MM.1S (cell line): ENCODE measurements at regions not wholly inside any gene's neighbourhood (a gene's known extent, or its start where the extent isn't known, plus 50 kb on each side); places are given as distances from the start of the nearest gene placed in this dataset.
A peak's percentile ranks its signal among the peaks of the same experiment; 100 is the strongest.

Experiments
- DNase-seq: peaks from one replicate; pipeline ENCODE4 v3.0.0-alpha.2; 2015
- H2AFZ ChIP-seq: fragments of 300-600 bp; sonication (generic); 2 replicates; pipeline ENCODE4 v1.6.0; 2016; ENCODE audit warnings: antibody characterized with exemption, low read length
- H3F3A ChIP-seq: fragments of 300-600 bp; sonication (generic); 2 replicates; pipeline ENCODE4 v1.6.1; 2016; ENCODE audit warnings: mild to moderate bottlenecking, antibody characterized with exemption, low read length, moderate library complexity, mixed read lengths; ENCODE audit not compliant: insufficient read depth
- H3K27ac ChIP-seq: fragments of 300-600 bp; sonication (generic); 2 replicates; pipeline ENCODE4 v1.5.1; 2016; ENCODE audit warnings: mild to moderate bottlenecking, low read length
- H3K27me3 ChIP-seq: fragments of 300-600 bp; sonication (generic); replicated peaks from 2 replicates; pipeline ENCODE4 v1.6.0; 2016; ENCODE audit warnings: low read length; ENCODE audit not compliant: insufficient read depth
- H3K36me3 ChIP-seq: fragments of 300-600 bp; sonication (generic); replicated peaks from 2 replicates; pipeline ENCODE4 v1.6.1; 2016; ENCODE audit warnings: mild to moderate bottlenecking, low read length, mixed read lengths; ENCODE audit not compliant: insufficient read depth
- H3K4me1 ChIP-seq: fragments of 300-600 bp; sonication (generic); 2 replicates; pipeline ENCODE4 v1.6.1; 2016; ENCODE audit warnings: low read length, mixed read lengths
- H3K4me2 ChIP-seq: fragments of 300-600 bp; sonication (generic); 2 replicates; pipeline ENCODE4 v1.6.0; 2016; ENCODE audit warnings: low read depth, low read length
- H3K4me3 ChIP-seq: fragments of 300-600 bp; sonication (generic); 2 replicates; pipeline ENCODE4 v1.5.1; 2016; ENCODE audit warnings: low read length, mixed read lengths
- H3K79me2 ChIP-seq: fragments of 300-600 bp; sonication (generic); 2 replicates; pipeline ENCODE4 v1.6.1; 2016; ENCODE audit warnings: mixed run types, low read length, mixed read lengths
- H3K9ac ChIP-seq: fragments of 300-600 bp; sonication (generic); 2 replicates; pipeline ENCODE4 v1.6.1; 2016; ENCODE audit warnings: low read length, mixed read lengths
- H3K9me2 ChIP-seq: fragments of 300-600 bp; sonication (generic); replicated peaks from 2 replicates; pipeline ENCODE4 v1.6.1; 2016; ENCODE audit warnings: mild to moderate bottlenecking, low read length, mixed read lengths; ENCODE audit not compliant: insufficient read depth
- H3K9me3 ChIP-seq: fragments of 300-600 bp; sonication (generic); replicated peaks from 2 replicates; pipeline ENCODE4 v1.6.1; 2016; ENCODE audit warnings: mild to moderate bottlenecking, low read length, mixed read lengths; ENCODE audit not compliant: insufficient read depth
- H4K20me1 ChIP-seq: fragments of 300-600 bp; sonication (generic); 2 replicates; pipeline ENCODE4 v1.6.1; 2016; ENCODE audit warnings: mild to moderate bottlenecking, low read length, moderate library complexity, mixed read lengths; ENCODE audit not compliant: insufficient read depth
- EZH2 ChIP-seq: fragments of 300-600 bp; sonication (generic); optimal IDR thresholded peaks from 2 replicates; pipeline ENCODE3; 2017; ENCODE audit warnings: low read depth, mild to moderate bottlenecking, antibody characterized with exemption, low read length, mixed read lengths
- EZH2phosphoT487 ChIP-seq: fragments of 300-600 bp; sonication (generic); IDR thresholded peaks from 2 replicates; pipeline ENCODE4 v1.6.1; 2018; ENCODE audit warnings: antibody characterized with exemption, low read length
- TF ChIP-seq, protein P1 (sequence below): fragments of 300-600 bp; sonication (generic); IDR thresholded peaks from 2 replicates; pipeline ENCODE4 v1.5.1; 2016; ENCODE audit warnings: antibody characterized with exemption, low read length, mixed read lengths

- Histone ChIP-seq H3K9me3 (no peaks in the 10 kb centered on the region), H3F3A (no peaks in the 10 kb centered on the region), H3K27ac (no peak overlapping the region), H3K4me2 (no peak overlapping the region), H3K9me2 (no peaks in the 10 kb centered on the region), H4K20me1 (no peaks in the 10 kb centered on the region), H3K36me3 (no peaks in the 10 kb centered on the region), H3K27me3 (no peaks in the 10 kb centered on the region), H2AFZ (no peak overlapping the region), H3K4me1 (no peaks in the 10 kb centered on the region), H3K79me2 (no peaks in the 10 kb centered on the region), H3K4me3 (no peak overlapping the region), H3K9ac (no peak overlapping the region)
- DNase-seq: no peak
- TF ChIP-seq EZH2 (no peak), EZH2phosphoT487 (no peak)
- TF ChIP-seq, protein P1, sequence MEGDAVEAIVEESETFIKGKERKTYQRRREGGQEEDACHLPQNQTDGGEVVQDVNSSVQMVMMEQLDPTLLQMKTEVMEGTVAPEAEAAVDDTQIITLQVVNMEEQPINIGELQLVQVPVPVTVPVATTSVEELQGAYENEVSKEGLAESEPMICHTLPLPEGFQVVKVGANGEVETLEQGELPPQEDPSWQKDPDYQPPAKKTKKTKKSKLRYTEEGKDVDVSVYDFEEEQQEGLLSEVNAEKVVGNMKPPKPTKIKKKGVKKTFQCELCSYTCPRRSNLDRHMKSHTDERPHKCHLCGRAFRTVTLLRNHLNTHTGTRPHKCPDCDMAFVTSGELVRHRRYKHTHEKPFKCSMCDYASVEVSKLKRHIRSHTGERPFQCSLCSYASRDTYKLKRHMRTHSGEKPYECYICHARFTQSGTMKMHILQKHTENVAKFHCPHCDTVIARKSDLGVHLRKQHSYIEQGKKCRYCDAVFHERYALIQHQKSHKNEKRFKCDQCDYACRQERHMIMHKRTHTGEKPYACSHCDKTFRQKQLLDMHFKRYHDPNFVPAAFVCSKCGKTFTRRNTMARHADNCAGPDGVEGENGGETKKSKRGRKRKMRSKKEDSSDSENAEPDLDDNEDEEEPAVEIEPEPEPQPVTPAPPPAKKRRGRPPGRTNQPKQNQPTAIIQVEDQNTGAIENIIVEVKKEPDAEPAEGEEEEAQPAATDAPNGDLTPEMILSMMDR: no peak
These were observed 104.4 kb downstream of the LIPG start for GRCh38 chr18:49666045-49666775.

DNA sequence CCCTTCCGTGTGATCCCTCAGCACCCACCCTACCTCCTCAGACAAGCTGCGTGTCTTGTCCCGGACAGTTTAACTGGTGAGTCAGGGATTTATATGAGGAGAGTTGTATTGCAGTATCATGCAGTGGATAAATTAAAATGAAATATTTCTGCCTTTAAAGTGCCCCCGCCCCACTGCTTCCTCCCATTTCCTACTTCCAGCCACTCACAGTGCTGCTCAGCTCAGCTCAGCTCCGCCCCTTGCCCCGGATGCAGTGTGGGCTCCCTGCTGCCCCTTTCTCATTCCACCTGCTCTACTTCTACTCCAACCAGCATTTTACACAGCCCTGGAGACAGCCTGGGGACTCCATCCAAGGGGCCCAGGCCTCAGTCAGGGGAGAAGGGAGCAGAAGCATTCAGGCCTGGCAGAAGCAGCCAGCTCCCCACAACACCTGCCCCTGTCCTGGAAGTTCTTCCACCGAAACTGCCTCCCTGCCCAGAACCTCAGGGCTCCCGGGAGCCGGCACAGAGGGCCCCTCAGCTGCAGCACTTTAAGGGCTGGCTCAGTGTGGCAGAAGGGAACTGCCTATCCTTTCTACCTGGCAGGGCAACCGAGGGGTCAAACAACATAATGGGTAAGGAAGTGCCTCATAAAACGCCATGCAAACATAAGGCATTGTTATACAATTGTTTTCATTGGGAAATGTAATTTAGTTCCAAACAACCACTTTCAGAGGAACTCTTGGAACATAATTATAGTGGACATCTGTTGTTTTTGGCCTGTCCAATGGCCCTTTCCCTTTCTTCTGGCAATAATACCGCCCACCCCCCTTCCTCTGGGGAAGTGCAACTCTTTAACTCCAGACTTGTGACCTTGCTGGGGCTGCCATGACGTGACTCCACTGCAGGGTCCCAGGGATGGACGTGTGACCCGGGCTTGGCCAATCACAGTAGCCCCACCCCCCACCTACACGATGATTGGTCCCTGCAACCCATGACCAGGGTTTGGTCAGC, 102.3 kb downstream of the LIPG start:
- no peaks in the 10 kb centered on the region for H3K9me3 ChIP-seq
- no peaks in the 10 kb centered on the region for H3K27me3 ChIP-seq
- no peak for TF ChIP-seq EZH2
- TF ChIP-seq, protein P1: no peak
- no peak overlapping the region for H3K9ac ChIP-seq
- DNase-seq: no peak
- H4K20me1 ChIP-seq: no peaks in the 10 kb centered on the region
- H3K27ac ChIP-seq: no peak overlapping the region
- no peaks in the 10 kb centered on the region for H3K36me3 ChIP-seq
- no peak overlapping the region for H3K4me2 ChIP-seq
- H2AFZ ChIP-seq: 0 out of 2 replicates have a peak overlapping the region, but pooled peaks have one; percentile 32
- no peak overlapping the region for H3K4me3 ChIP-seq
- H3K4me1 ChIP-seq: no peaks in the 10 kb centered on the region
- H3F3A ChIP-seq: no peaks in the 10 kb centered on the region
- no peaks in the 10 kb centered on the region for H3K79me2 ChIP-seq
- H3K9me2 ChIP-seq: no peaks in the 10 kb centered on the region

GRCh38 chr18:49662506-49662905, 100.6 kb downstream of the LIPG start:
- H3K9me3 ChIP-seq: no peaks in the 10 kb centered on the region
- TF ChIP-seq EZH2phosphoT487 (no peak), EZH2 (no peak)
- TF ChIP-seq, protein P1: no peak
- H3K4me1 ChIP-seq: no peaks in the 10 kb centered on the region
- no peaks in the 10 kb centered on the region for H3K27me3 ChIP-seq
- no peak overlapping the region for H3K9ac ChIP-seq
- H3K4me2 ChIP-seq: no peak overlapping the region
- no peak overlapping the region for H3K4me3 ChIP-seq
- no peaks in the 10 kb centered on the region for H3K79me2 ChIP-seq
- no peaks in the 10 kb centered on the region for H3F3A ChIP-seq
- no peaks in the 10 kb centered on the region for H4K20me1 ChIP-seq
- no peaks in the 10 kb centered on the region for H3K36me3 ChIP-seq
- H3K9me2 ChIP-seq: no peaks in the 10 kb centered on the region
- H2AFZ ChIP-seq: no peak overlapping the region
- H3K27ac ChIP-seq: no peak overlapping the region
- no peak for DNase-seq
